ENCODE measurements at regions not wholly inside any gene's neighbourhood (a gene's known extent, or its start where the extent isn't known, plus 50 kb on each side); places are given as distances from the start of the nearest gene placed in this dataset.

- no peak for TF ChIP-seq EP300 (IDR thresholded peaks at IDR 0.05)
- TF ChIP-seq CTCF (IDR thresholded peaks at IDR 0.05): no peak
- no peak for TF ChIP-seq POLR2A (IDR thresholded peaks at IDR 0.05)
- no peak for TF ChIP-seq POLR2AphosphoS5 (IDR thresholded peaks at IDR 0.05)
- 71 to 81% methylated on average over 1 of the region's 1 CpG for WGBS, 2 donors
- ATAC-seq (ENCODE audit: low FRiP score in 2 of 2) (no peak), DNase-seq (no peak)
- H3K27me3 ChIP-seq: no peaks in the 10 kb centered on the region
- no peaks in the 10 kb centered on the region for H3K9me3 ChIP-seq
- H3K36me3 ChIP-seq: no peaks in the 10 kb centered on the region
- no peak overlapping the region for H3K27ac ChIP-seq
- H3K4me3 ChIP-seq: no peak overlapping the region
- no peaks in the 10 kb centered on the region for H3K4me1 ChIP-seq
These were observed 334.8 kb upstream of the MARCKS start for GRCh38 chr6:113522376-113522775.

GRCh38 chr6:113524826-113525225 lies 332.3 kb upstream of the MARCKS start:
- Histone ChIP-seq H3K27me3 (no peaks in the 10 kb centered on the region), H3K27ac (no peak overlapping the region), H3K36me3 (no peaks in the 10 kb centered on the region), H3K9me3 (no peaks in the 10 kb centered on the region), H3K4me1 (no peaks in the 10 kb centered on the region), H3K4me3 (no peak overlapping the region)
- DNase-seq (no peak), ATAC-seq (ENCODE audit: low FRiP score in 2 of 2) (no peak)
- TF ChIP-seq CTCF (IDR thresholded peaks at IDR 0.05): no peak
- TF ChIP-seq POLR2A (IDR thresholded peaks at IDR 0.05): no peak
- no peak for TF ChIP-seq EP300 (IDR thresholded peaks at IDR 0.05)
- no peak for TF ChIP-seq POLR2AphosphoS5 (IDR thresholded peaks at IDR 0.05)
- WGBS, 2 donors: 44 to 69% methylated on average over 1 of the region's 1 CpG

GRCh38 chr6:113526553-113526952 lies 330.6 kb upstream of the MARCKS start:
- Histone ChIP-seq H3K4me1 (no peaks in the 10 kb centered on the region), H3K36me3 (no peaks in the 10 kb centered on the region), H3K4me3 (no peak overlapping the region), H3K27me3 (no peaks in the 10 kb centered on the region), H3K9me3 (no peaks in the 10 kb centered on the region), H3K27ac (no peak overlapping the region)
- no peak for DNase-seq
- 62 to 67% methylated on average over 1 of the region's 1 CpG for WGBS, 2 donors
- TF ChIP-seq POLR2A (IDR thresholded peaks at IDR 0.05) (no peak), POLR2AphosphoS5 (IDR thresholded peaks at IDR 0.05) (no peak)
- no peak for ATAC-seq (ENCODE audit: low FRiP score in 2 of 2)

- 84 to 88% methylated on average over 3 of the region's 3 CpGs for WGBS, 2 donors
- Histone ChIP-seq H3K4me3 (no peak overlapping the region), H3K4me1 (no peaks in the 10 kb centered on the region), H3K9me3 (no peaks in the 10 kb centered on the region), H3K27me3 (no peaks in the 10 kb centered on the region), H3K36me3 (no peaks in the 10 kb centered on the region), H3K27ac (no peak overlapping the region)
- ATAC-seq (ENCODE audit: low FRiP score in 2 of 2) (no peak), DNase-seq (no peak)
- TF ChIP-seq POLR2A (IDR thresholded peaks at IDR 0.05) (no peak), POLR2AphosphoS5 (IDR thresholded peaks at IDR 0.05) (no peak), EP300 (IDR thresholded peaks at IDR 0.05) (no peak), CTCF (IDR thresholded peaks at IDR 0.05) (no peak)
These were observed 330.1 kb upstream of the MARCKS start for GRCh38 chr6:113526995-113527394.

GRCh38 chr6:113528111-113528510 lies 329.0 kb upstream of the MARCKS start:
- Histone ChIP-seq H3K36me3 (no peaks in the 10 kb centered on the region), H3K27me3 (no peaks in the 10 kb centered on the region), H3K27ac (no peak overlapping the region), H3K4me3 (no peak overlapping the region), H3K4me1 (no peaks in the 10 kb centered on the region), H3K9me3 (no peaks in the 10 kb centered on the region)
- no peak for TF ChIP-seq POLR2AphosphoS5 (IDR thresholded peaks at IDR 0.05)
- TF ChIP-seq EP300 (IDR thresholded peaks at IDR 0.05): no peak
- no peak for TF ChIP-seq POLR2A (IDR thresholded peaks at IDR 0.05)
- no peak for TF ChIP-seq CTCF (IDR thresholded peaks at IDR 0.05)
- ATAC-seq (ENCODE audit: low FRiP score in 2 of 2): no peak
- 93 to 95% methylated on average over 3 of the region's 3 CpGs for WGBS, 2 donors
- no peak for DNase-seq
